A673 (cell line): ENCODE measurements at regions not wholly inside any gene's neighbourhood (a gene's known extent, or its start where the extent isn't known, plus 50 kb on each side); places are given as distances from the start of the nearest gene placed in this dataset.
A peak's percentile ranks its signal among the peaks of the same experiment; 100 is the strongest.

Experiments used
- BruUV-seq: library from RNA; stranded (reverse); fragments of 400-500 nt; replicated peaks from 2 replicates; lab custom pipeline; 2021; lab: Mats Ljungman, UMichigan
- CTCF ChIA-PET: fragments of 300-600 bp; sonication (Branson Sonifier 250); formaldehyde crosslinking; loops from one replicate; lab custom pipeline; 2022; ENCODE audit warnings: antibody characterized with exemption; lab: Charles Lee
- POLR2A ChIA-PET: fragments of 300-600 bp; sonication (Branson Sonifier 250); formaldehyde crosslinking; loops from one replicate; lab custom pipeline; 2022; ENCODE audit warnings: antibody characterized with exemption; ENCODE audit not compliant: low non-redundant PET; lab: Charles Lee
- DNase-seq: peaks from one replicate; pipeline ENCODE4 v3.0.0-alpha.2; 2015; ENCODE audit warnings: low spot score
- H3K27ac ChIP-seq: fragments of 200-600 bp; sonication (generic); 2 replicates; pipeline ENCODE4 v1.5.1; 2016; ENCODE audit warnings: mixed run types, low read depth, mild to moderate bottlenecking, mixed read lengths, antibody characterized with exemption, low read length; ENCODE audit not compliant: poor library complexity, severe bottlenecking
- H3K27me3 ChIP-seq: fragments of 200-600 bp; sonication (generic); replicated peaks from 2 replicates; pipeline ENCODE4 v1.6.1; 2017; ENCODE audit warnings: mixed run types, low read depth, mild to moderate bottlenecking, mixed read lengths, antibody characterized with exemption, low read length; ENCODE audit not compliant: insufficient read depth, poor library complexity
- H3K36me3 ChIP-seq: fragments of 200-600 bp; sonication (generic); 2 replicates; pipeline ENCODE4 v1.6.1; 2016; ENCODE audit warnings: mixed run types, mild to moderate bottlenecking, mixed read lengths, antibody characterized with exemption, low read length; ENCODE audit not compliant: insufficient read depth, poor library complexity, severe bottlenecking
- H3K4me1 ChIP-seq: fragments of 200-600 bp; sonication (generic); 2 replicates; pipeline ENCODE4 v1.6.1; 2017; ENCODE audit warnings: mixed run types, mild to moderate bottlenecking, mixed read lengths, antibody characterized with exemption, low read length; ENCODE audit not compliant: insufficient read depth, poor library complexity, severe bottlenecking
- H3K4me3 ChIP-seq: fragments of 200-600 bp; sonication (generic); 2 replicates; pipeline ENCODE4 v1.5.1; 2016; ENCODE audit warnings: low read depth, mixed run types, mild to moderate bottlenecking, mixed read lengths, low read length; ENCODE audit not compliant: poor library complexity, severe bottlenecking
- H3K9me3 ChIP-seq: fragments of 200-600 bp; sonication (generic); 2 replicates; pipeline ENCODE4 v1.6.1; 2016; ENCODE audit warnings: mixed run types, low read depth, mild to moderate bottlenecking, mixed read lengths, antibody characterized with exemption, low read length; ENCODE audit not compliant: poor library complexity, severe bottlenecking
- CTCF ChIP-seq: fragments of 300-800, 200-600 bp; sonication (generic); conservative IDR thresholded peaks from 2 replicates; pipeline ENCODE4 v1.5.1; 2017; ENCODE audit warnings: low read depth, mild to moderate bottlenecking, antibody characterized with exemption, low read length, moderate library complexity, mixed read lengths
- EZH2 ChIP-seq: fragments of 200-600 bp; sonication (generic); IDR thresholded peaks from 2 replicates; pipeline ENCODE4 v1.6.1; 2017; ENCODE audit warnings: borderline replicate concordance, low read depth, mild to moderate bottlenecking, mixed read lengths, antibody characterized with exemption, low read length; ENCODE audit not compliant: poor library complexity, severe bottlenecking
- intact Hi-C: fragments of 100-400 bp; cut with micrococcal nuclease; formaldehyde crosslinking; loops from one replicate; pipeline ENCODE4 v1.10.0; 2022; ENCODE audit not compliant: unreplicated experiment

GRCh38 chr18:42611134-42611533 lies 504.4 kb downstream of the RIT2 start:
- ChIA-PET CTCF (no interaction called here), POLR2A (no interaction called here)
- no peaks in the 10 kb centered on the region for H3K27me3 ChIP-seq
- DNase-seq: peak; percentile 6
- no peak overlapping the region for H3K27ac ChIP-seq
- no peaks in the 10 kb centered on the region for H3K4me1 ChIP-seq
- H3K36me3 ChIP-seq: no peaks in the 10 kb centered on the region
- TF ChIP-seq EZH2 (no peak), CTCF (no peak)
- intact Hi-C loops: no loop called here
- H3K4me3 ChIP-seq: no peak overlapping the region
- H3K9me3 ChIP-seq: no peaks in the 10 kb centered on the region
- no TSS peak for BruUV-seq

- Histone ChIP-seq H3K27me3 (no peaks in the 10 kb centered on the region), H3K27ac (no peak overlapping the region), H3K4me3 (no peak overlapping the region), H3K9me3 (no peaks in the 10 kb centered on the region), H3K36me3 (no peaks in the 10 kb centered on the region), H3K4me1 (no peaks in the 10 kb centered on the region)
- TF ChIP-seq EZH2 (no peak), CTCF (no peak)
- BruUV-seq: no TSS peak
- intact Hi-C loops: no loop called here
- ChIA-PET POLR2A (no interaction called here), CTCF (no interaction called here)
- DNase-seq: peak; percentile 1
Measured at GRCh38 chr18:42614619-42615293, 500.7 kb downstream of the RIT2 start.

DNA sequence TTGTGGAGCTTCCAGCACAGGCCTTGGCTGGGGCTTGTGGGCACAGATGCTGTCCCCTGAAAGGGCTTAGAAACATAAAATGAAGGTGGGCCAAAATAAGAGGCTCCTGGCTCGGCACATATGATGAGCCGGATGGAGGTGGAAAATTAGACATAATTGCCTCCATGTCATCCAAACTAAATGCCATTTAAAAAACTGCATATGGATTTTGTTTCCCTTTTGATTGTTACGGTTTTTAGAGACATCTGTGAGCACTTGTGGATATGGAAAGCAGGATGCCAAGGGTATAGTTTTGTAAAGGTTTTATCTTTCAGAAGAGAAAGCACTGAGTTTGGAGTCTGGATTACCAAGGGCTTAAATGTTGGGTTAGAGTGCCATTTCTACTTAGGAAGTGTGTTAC lies 498.3 kb downstream of the RIT2 start:
- POLR2A ChIA-PET: no interaction called here
- no peak overlapping the region for H3K4me3 ChIP-seq
- no peaks in the 10 kb centered on the region for H3K27me3 ChIP-seq
- H3K27ac ChIP-seq: no peak overlapping the region
- DNase-seq: peak; percentile 53
- intact Hi-C loops: no loop called here
- H3K36me3 ChIP-seq: no peaks in the 10 kb centered on the region
- no peaks in the 10 kb centered on the region for H3K4me1 ChIP-seq
- CTCF ChIA-PET: no interaction called here
- H3K9me3 ChIP-seq: no peaks in the 10 kb centered on the region
- BruUV-seq: no TSS peak
- TF ChIP-seq CTCF: no peak
- no peak for TF ChIP-seq EZH2
